Heart left ventricle (tissue), 16 donors: ENCODE measurements at regions not wholly inside any gene's neighbourhood (a gene's known extent, or its start where the extent isn't known, plus 50 kb on each side); places are given as distances from the start of the nearest gene placed in this dataset.

Source experiments
- ATAC-seq, 4 donors: fragments of 200-7000 bp; cut with Tn5 transposase; one replicate each; pipeline ENCODE4 v1.9.1; 2020 to 2022; ENCODE audit warnings: moderate library complexity in 4 of 4, mild to moderate bottlenecking in 3 of 4, moderate number of reproducible peaks in 1 of 4
- DNase-seq, 5 donors: peaks; one replicate each; pipeline ENCODE4 v3.0.0-alpha.2; 2020
- H3K27ac ChIP-seq, 12 donors: fragments of 200-600 bp; sonication (generic) in 4 of 12; one replicate each; pipeline versions ENCODE4 v1.5.0 to v1.8.0; 2016 to 2022; ENCODE audit warnings: mild to moderate bottlenecking in 2 of 12
- H3K27me3 ChIP-seq, 9 donors: fragments of 200-600 bp; sonication (generic) in 2 of 9; one replicate each; pipeline versions ENCODE4 v1.5.1 to v1.8.0; 2016 to 2022; ENCODE audit warnings: mild to moderate bottlenecking in 3 of 9
- H3K36me3 ChIP-seq, 9 donors: fragments of 200-600 bp; sonication (generic) in 2 of 9; one replicate each; pipeline versions ENCODE4 v1.5.0 to v1.8.0; 2018 to 2022; ENCODE audit warnings: mild to moderate bottlenecking in 2 of 9
- H3K4me1 ChIP-seq, 12 donors: fragments of 200-600 bp; sonication (generic) in 4 of 12; one replicate each; pipeline versions ENCODE4 v1.5.0 to v1.8.0; 2016 to 2022; ENCODE audit warnings: mild to moderate bottlenecking in 3 of 12
- H3K4me3 ChIP-seq, 12 donors: fragments of 200-600 bp; sonication (generic) in 4 of 12; one replicate each; pipeline versions ENCODE4 v1.5.0 to v1.8.0; 2017 to 2022; ENCODE audit warnings: mild to moderate bottlenecking in 9 of 12, moderate library complexity in 4 of 12
- H3K9me3 ChIP-seq, 12 donors: fragments of 200-600 bp; sonication (generic) in 4 of 12; one replicate each; pipeline versions ENCODE4 v1.5.0 to v1.8.0; 2016 to 2022; ENCODE audit warnings: mild to moderate bottlenecking in 1 of 12
- POLR2A ChIP-seq, 2 donors: fragments of 450-650 bp; IDR thresholded peaks; one replicate each; pipeline ENCODE4 v1.6.1; 2017; ENCODE audit warnings: antibody characterized with exemption in 2 of 2, mild to moderate bottlenecking in 2 of 2, moderate library complexity in 2 of 2
- WGBS, 4 donors: extraction: QIAGEN DNeasy Blood & Tissue Kit in 2 of 4; methylation state at CpG; one replicate each; pipeline versions ENCODE4 v1.1.5 to v1.1.7; 2013 to 2018; 5-methylcytosine and 5-hydroxymethylcytosine counted together
- intact Hi-C, 10 donors: fragments of 100-400 bp; cut with DNase I; formaldehyde crosslinking; loops; one replicate each; pipeline versions ENCODE4 v1.11.1 to v1.14.2; 2022
- TF ChIP-seq, protein P1 (sequence below), 12 donors: fragments of 200-600 bp; sonication (generic) in 4 of 12; IDR thresholded peaks; one replicate each; pipeline versions ENCODE4 v1.5.0 to v1.8.0; 2018 to 2022; ENCODE audit warnings: antibody characterized with exemption in 12 of 12, mild to moderate bottlenecking in 5 of 12
- donor health status: ischemic (EF 13 %, LVEDD 7.1; RV severe dilation, severe dysfunction).
- donor health status: healthy with polysubstance abuse.
- donor health status: DM: no; HTN: yes; CAD: no.
- donor health status: DM: no; HTN: no; CAD: no.
- donor health status: ischemic (EF 25% LVEDD 6.9; RV normal size, moderate dysfunction).
- donor health status: ischemic (EF 25% LVEDD 5.7; RV mildly dilated, moderate dysfunction).
- donor health status: healthy.
- donor health status: DM: yes; HTN: yes; CAD: no.
- donor health status: ischemic (EF 35%, LVEDD 5.7; RV mildly dilated, moderate dysfunction).
- donor health status: nonischemic (EF 11% LVEDD 7.7; RV severe dilation, severe dysfunction).
- donor health status: DM: yes; HTN: yes; CAD: no.
- donor health status: PGD.
- donor health status: ischemic (EF 29% LVEDD 5.4; RV normal size, mild dysfunction).
- donor health status: nonischemic (EF 23%, LVEDD 6.1; RV moderate dilation, normal function).

DNA sequence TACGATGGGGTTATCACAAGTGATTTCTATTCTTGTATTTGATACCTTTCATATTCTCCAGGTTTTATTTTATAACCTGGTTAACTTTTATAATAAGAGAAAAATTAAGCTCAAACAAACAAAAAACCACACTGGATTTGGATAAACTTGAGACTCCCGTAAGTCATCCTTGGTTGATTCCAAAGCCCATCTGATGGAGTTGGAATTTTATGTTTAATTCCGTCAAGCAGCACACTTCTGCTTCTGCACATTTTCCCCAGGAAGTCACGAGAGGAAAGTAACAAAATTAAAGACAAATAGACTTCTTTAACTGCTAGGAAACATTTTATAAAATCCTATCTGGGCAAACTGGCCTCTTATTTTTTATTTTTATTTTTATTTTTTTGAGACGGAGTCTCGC is 207.9 kb downstream of the NXNL2 start:
- Histone ChIP-seq H3K9me3 (no peaks in the 10 kb centered on the region), H3K27me3 (no peaks in the 10 kb centered on the region), H3K27ac (peak overlapping the region in 1 of 12 donors; percentile 9), H3K36me3 (no peaks in the 10 kb centered on the region), H3K4me3 (no peak overlapping the region), H3K4me1 (peaks cover 0 to 28% (median 13%) of the 10 kb centered on the region in 12 donors)
- ATAC-seq = no peak
- no peak for DNase-seq
- intact Hi-C loops = loop anchor here in 1 of 10 donors (10.0 kb wide), 1 partner anchor 148 kb away; no protein-coding TSS in a partner anchor
- 75 to 83% (median 79%) methylated on average over 6 of the region's 6 CpGs for WGBS, 4 donors
- TF ChIP-seq, protein P1, sequence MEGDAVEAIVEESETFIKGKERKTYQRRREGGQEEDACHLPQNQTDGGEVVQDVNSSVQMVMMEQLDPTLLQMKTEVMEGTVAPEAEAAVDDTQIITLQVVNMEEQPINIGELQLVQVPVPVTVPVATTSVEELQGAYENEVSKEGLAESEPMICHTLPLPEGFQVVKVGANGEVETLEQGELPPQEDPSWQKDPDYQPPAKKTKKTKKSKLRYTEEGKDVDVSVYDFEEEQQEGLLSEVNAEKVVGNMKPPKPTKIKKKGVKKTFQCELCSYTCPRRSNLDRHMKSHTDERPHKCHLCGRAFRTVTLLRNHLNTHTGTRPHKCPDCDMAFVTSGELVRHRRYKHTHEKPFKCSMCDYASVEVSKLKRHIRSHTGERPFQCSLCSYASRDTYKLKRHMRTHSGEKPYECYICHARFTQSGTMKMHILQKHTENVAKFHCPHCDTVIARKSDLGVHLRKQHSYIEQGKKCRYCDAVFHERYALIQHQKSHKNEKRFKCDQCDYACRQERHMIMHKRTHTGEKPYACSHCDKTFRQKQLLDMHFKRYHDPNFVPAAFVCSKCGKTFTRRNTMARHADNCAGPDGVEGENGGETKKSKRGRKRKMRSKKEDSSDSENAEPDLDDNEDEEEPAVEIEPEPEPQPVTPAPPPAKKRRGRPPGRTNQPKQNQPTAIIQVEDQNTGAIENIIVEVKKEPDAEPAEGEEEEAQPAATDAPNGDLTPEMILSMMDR (IDR thresholded peaks at IDR 0.05) = no peak
- no peak for TF ChIP-seq POLR2A (IDR thresholded peaks at IDR 0.05)

DNA sequence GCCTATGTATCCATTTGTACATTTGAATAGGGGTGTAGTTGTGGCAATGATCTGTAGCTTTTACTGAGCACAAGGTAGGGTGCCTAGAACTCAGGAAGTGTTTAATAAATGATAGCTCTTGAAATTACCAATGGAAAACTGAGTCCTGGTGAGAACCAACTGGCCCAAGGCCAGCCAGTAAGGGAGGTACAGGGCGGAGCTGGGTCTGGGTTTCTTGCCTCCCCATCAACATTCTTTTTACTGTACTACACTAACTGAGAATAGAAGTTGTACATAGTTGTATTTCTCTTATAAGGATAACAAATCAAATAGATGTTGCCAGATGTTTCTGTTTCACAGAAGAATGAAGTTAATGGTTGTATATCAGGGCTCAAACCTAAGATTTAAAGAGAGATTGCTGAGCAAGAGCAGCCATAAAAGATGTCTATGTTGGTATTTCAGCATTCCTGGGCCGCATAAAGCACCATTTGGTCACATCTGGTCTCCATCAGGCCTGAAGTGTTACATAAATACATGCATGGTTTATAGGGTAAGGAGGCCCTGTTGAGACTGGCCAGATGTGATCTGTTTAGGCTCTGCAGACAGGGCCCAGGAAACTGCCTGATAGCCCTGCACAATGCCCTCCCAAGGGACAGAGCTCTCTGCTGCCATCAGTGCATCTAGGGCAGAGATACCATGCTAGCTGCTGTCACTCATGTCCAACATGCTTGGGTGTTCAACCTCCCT is 210.5 kb downstream of the NXNL2 start:
- DNase-seq (no peak), ATAC-seq (peak in 1 of 4 donors; percentile 4)
- TF ChIP-seq, protein P1 (IDR thresholded peaks at IDR 0.05) = no peak
- WGBS, 4 donors = 72 to 88% (median 82%) methylated on average over 2 of the region's 2 CpGs
- no peaks in the 10 kb centered on the region for H3K27me3 ChIP-seq
- H3K27ac ChIP-seq = no peak overlapping the region
- intact Hi-C loops = loop anchor here in 1 of 10 donors (10.0 kb wide), 1 partner anchor 151 kb away; no protein-coding TSS in a partner anchor
- peaks cover 0 to 46% (median 19%) of the 10 kb centered on the region in 12 donors for H3K4me1 ChIP-seq
- H3K4me3 ChIP-seq = no peak overlapping the region
- no peaks in the 10 kb centered on the region for H3K36me3 ChIP-seq
- no peaks in the 10 kb centered on the region for H3K9me3 ChIP-seq

DNA sequence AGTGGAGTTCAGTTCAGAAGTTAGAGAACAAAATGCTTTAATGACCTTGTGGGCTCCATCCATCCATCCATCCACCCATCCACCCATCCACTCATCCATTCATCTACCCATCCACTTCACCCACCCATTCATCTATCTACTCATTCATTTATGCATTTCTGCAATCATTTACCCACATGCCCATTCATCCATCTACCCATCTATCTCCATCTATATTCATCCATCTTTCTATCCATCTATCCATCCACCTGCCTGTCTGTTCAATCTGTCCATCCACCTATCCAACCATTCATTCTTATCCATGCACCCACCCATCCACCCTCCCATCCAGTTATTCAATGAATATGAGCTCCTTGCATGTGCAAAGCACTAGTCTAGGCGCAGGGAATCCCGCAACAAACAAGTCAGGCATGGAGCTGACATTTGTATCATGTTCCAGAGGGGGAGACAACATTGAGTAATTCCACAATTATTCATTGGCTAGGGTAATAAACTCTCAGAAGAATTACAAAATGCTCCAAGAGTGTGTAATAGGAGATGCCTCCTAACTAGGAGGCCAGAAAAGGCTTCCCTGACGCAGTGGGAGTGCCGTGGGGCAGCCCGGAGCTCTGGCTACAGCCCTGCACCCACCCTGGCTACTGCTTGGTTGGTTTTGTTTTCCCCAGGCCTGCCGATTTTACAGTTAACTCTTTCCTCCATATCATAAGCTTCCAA is 211.2 kb downstream of the NXNL2 start:
- peaks cover 0 to 6% (median 0%) of the 10 kb centered on the region in 12 donors for H3K9me3 ChIP-seq
- 55 to 69% (median 57%) methylated on average over 6 of the region's 6 CpGs for WGBS, 4 donors
- no peaks in the 10 kb centered on the region for H3K36me3 ChIP-seq
- TF ChIP-seq POLR2A (IDR thresholded peaks at IDR 0.05) = no peak
- TF ChIP-seq, protein P1 (IDR thresholded peaks at IDR 0.05) = no peak
- ATAC-seq (peak in 3 of 4 donors; percentile 56 to 70 (median 65)), DNase-seq (peak in 2 of 5 donors; percentile 59 to 74)
- peaks cover 0 to 46% (median 19%) of the 10 kb centered on the region in 12 donors for H3K4me1 ChIP-seq
- H3K4me3 ChIP-seq = no peak overlapping the region
- H3K27ac ChIP-seq = peak overlapping the region in 7 of 12 donors; percentile 14 to 79 (median 56)
- H3K27me3 ChIP-seq = no peaks in the 10 kb centered on the region
- intact Hi-C loops = loop anchor here in 1 of 10 donors (10.0 kb wide), 1 partner anchor 151 kb away; no protein-coding TSS in a partner anchor
